ENCODE measurements at regions not wholly inside any gene's neighbourhood (a gene's known extent, or its start where the extent isn't known, plus 50 kb on each side); places are given as distances from the start of the nearest gene placed in this dataset.

- Histone ChIP-seq H3K4me2 (ENCODE audit: insufficient read depth, low read length) (no peak overlapping the region), H3K27ac (ENCODE audit: insufficient read depth, low read depth, low read length) (no peak overlapping the region), H2AFZ (ENCODE audit: low read depth, low read length) (no peak overlapping the region), H3K79me2 (ENCODE audit: control insufficient read depth, insufficient read depth, low read length) (no peaks in the 10 kb centered on the region), H3K27me3 (ENCODE audit: control insufficient read depth in 2 of 2, insufficient read depth in 2 of 2, low read length in 2 of 2) (no peaks in the 10 kb centered on the region), H3K9me1 (replicated peaks; ENCODE audit: control insufficient read depth, extremely low read depth, insufficient read depth, low read length) (no peaks in the 10 kb centered on the region), H4K20me1 (replicated peaks; ENCODE audit: control insufficient read depth, extremely low read depth, insufficient read depth, low read length) (no peaks in the 10 kb centered on the region), H3K4me3 (replicated peaks in 1 of 3; ENCODE audit: insufficient read depth in 1 of 3, low read depth in 1 of 3, low read length in 3 of 3) (no peak overlapping the region), H3K36me3 (ENCODE audit: control insufficient read depth in 2 of 2, extremely low read depth in 1 of 2, insufficient read depth in 2 of 2, low read length in 2 of 2) (no peaks in the 10 kb centered on the region), H3K9ac (replicated peaks; ENCODE audit: extremely low read depth, insufficient read depth, low read length) (no peak overlapping the region), H3K9me3 (replicated peaks; ENCODE audit: control insufficient read depth, insufficient read depth, low read length) (no peaks in the 10 kb centered on the region), H3K4me1 (ENCODE audit: control insufficient read depth, extremely low read depth, insufficient read depth, low read length) (peaks cover 2% of the 10 kb centered on the region)
- FAIRE-seq = no peak
- intact Hi-C loops (cut with micrococcal nuclease) = no loop called here
- ChIA-PET CTCF (interaction anchor here (0.6 kb wide), 1 partner anchor 111 kb away, joined by 3 read pairs; no protein-coding TSS in a partner anchor), POLR2A (no interaction called here)
- TF ChIP-seq MYC (IDR thresholded peaks at IDR 0.05; ENCODE audit: low read depth, low read length) = no peak
- TF ChIP-seq JUN (IDR thresholded peaks at IDR 0.05; ENCODE audit: borderline replicate concordance, insufficient read depth, insufficient read length, low read depth) = no peak
- no peak for TF ChIP-seq EZH2 (IDR thresholded peaks at IDR 0.05; ENCODE audit: borderline replicate concordance, low read depth, low read length, severe bottlenecking)
- TF ChIP-seq POLR2A (IDR thresholded peaks at IDR 0.05; ENCODE audit: low read depth, low read length) = no peak
- TF ChIP-seq CTCF (IDR thresholded peaks at IDR 0.05; ENCODE audit: extremely low read depth in 1 of 2, insufficient read depth in 1 of 2, low read depth in 1 of 2, low read length in 2 of 2) = no peak
- no peak for TF ChIP-seq GATA2 (IDR thresholded peaks at IDR 0.05; ENCODE audit: insufficient read depth, insufficient read length, low read depth, low read length)
- TF ChIP-seq POLR2AphosphoS5 (IDR thresholded peaks at IDR 0.05; ENCODE audit: insufficient read depth, low read depth, low read length) = no peak
- TF ChIP-seq FOS (IDR thresholded peaks at IDR 0.05; ENCODE audit: borderline replicate concordance, insufficient read depth, low read length) = no peak
- no peak for TF ChIP-seq MAX (IDR thresholded peaks at IDR 0.05; ENCODE audit: insufficient read depth, insufficient read length)
- DNase-seq (ENCODE audit: low read depth, low spot score) = no peak
- no TSS peak for BruUV-seq (replicated peaks)
- dilution Hi-C loops (cut with MboI; ENCODE audit: extremely low pct_ligation_motif_present, low sequenced_read_pairs) = no loop called here
Observed at GRCh38 chr2:64757126-64757525, 103.4 kb upstream of the SERTAD2 start.

All from endothelial cell of umbilical vein (primary cell).